Neuron (in vitro differentiated cells): ENCODE measurements at regions not wholly inside any gene's neighbourhood (a gene's known extent, or its start where the extent isn't known, plus 50 kb on each side); places are given as distances from the start of the nearest gene placed in this dataset.

Experiments used
- H2AFZ ChIP-seq: one replicate; pipeline ENCODE4 v1.6.1; 2013; ENCODE audit warnings: low read depth, mild to moderate bottlenecking, inconsistent platforms, low read length, moderate library complexity
- H3K27me3 ChIP-seq: one replicate; pipeline ENCODE4 v1.6.1; 2013; ENCODE audit warnings: low read length; ENCODE audit not compliant: insufficient read depth
- H3K36me3 ChIP-seq: one replicate; pipeline ENCODE4 v1.6.1; 2013; ENCODE audit warnings: low read length; ENCODE audit not compliant: insufficient read depth
- H3K4me1 ChIP-seq: one replicate; pipeline ENCODE4 v1.6.1; 2013; ENCODE audit warnings: low read length; ENCODE audit not compliant: insufficient read depth
- H3K4me3 ChIP-seq: 2 replicates; pipeline ENCODE4 v1.5.1; 2013; ENCODE audit warnings: mild to moderate bottlenecking, low read length, moderate library complexity
- H3K9me3 ChIP-seq: one replicate; pipeline ENCODE4 v1.6.1; 2013; ENCODE audit warnings: low read length

DNA sequence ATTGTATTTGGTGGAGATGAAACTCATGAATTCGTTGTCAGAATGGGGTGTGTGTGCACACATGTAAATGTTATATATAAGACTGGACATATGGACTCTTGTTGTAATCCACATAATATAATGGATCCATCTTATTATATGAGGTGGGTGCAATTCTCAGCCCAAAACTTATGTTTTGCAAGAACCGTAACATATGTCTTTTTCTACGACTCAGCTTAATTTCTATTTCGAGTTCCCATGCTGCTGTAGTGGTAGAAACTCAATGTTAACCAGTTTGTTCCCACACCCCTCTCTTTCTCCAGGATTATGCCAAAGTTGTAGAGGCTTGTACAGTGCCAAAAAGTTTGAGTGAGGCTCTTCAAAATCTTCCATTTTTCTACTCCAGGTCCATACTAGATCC, 112.5 kb upstream of the SPOPL start:
- Histone ChIP-seq H3K9me3 (no peaks in the 10 kb centered on the region), H3K36me3 (no peaks in the 10 kb centered on the region), H3K4me3 (no peak overlapping the region), H3K27me3 (no peaks in the 10 kb centered on the region), H3K4me1 (no peaks in the 10 kb centered on the region), H2AFZ (no peak overlapping the region)

GRCh38 chr2:138390316-138390945, 111.1 kb upstream of the SPOPL start:
- Histone ChIP-seq H3K4me1 (no peaks in the 10 kb centered on the region), H3K9me3 (no peaks in the 10 kb centered on the region), H3K4me3 (no peak overlapping the region), H2AFZ (no peak overlapping the region), H3K27me3 (no peaks in the 10 kb centered on the region), H3K36me3 (no peaks in the 10 kb centered on the region)

DNA sequence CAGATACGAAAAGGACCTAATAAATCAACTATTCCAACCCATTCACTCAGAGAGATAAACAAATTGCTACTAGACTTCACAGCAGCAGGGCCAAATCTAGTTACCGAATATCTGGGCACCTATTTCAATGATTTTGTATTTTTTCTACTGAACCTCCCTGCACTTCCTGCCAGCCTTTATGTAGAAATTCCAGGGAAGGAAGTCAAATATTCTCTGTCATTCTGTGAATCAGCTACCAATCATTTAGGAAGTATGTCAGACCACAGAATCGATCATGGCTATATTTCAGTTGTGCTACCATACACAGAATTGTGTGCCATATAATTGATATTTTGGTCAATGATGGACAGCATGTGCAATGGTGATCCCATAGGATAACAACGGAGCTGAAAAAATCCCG, 109.6 kb upstream of the SPOPL start:
- Histone ChIP-seq H3K9me3 (peaks cover 1% of the 10 kb centered on the region), H3K36me3 (no peaks in the 10 kb centered on the region), H3K27me3 (no peaks in the 10 kb centered on the region), H3K4me1 (no peaks in the 10 kb centered on the region), H3K4me3 (no peak overlapping the region), H2AFZ (no peak overlapping the region)

GRCh38 chr2:138395565-138396306, 105.8 kb upstream of the SPOPL start:
- H3K4me1 ChIP-seq: no peaks in the 10 kb centered on the region
- no peaks in the 10 kb centered on the region for H3K27me3 ChIP-seq
- H3K36me3 ChIP-seq: no peaks in the 10 kb centered on the region
- H2AFZ ChIP-seq: no peak overlapping the region
- peaks cover 4% of the 10 kb centered on the region for H3K9me3 ChIP-seq
- H3K4me3 ChIP-seq: no peak overlapping the region

DNA sequence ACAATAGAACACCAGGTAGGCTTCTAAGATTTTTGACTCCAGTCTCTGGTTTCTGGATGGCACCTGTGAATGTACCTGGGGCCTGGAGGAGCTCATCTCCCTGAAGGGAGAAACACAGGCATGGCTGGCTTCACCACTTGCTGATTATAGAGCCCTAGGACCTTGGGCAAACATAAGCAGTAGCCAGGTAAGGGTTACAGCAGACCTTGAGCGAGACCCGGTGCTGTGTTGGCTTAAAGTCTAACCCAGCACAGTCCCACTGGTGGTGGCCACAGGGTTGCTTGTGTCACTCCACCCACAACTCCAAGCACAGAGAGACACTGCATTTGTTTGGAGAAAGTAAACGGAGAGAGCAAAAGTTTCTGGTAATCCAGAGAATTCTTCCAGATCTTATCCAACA, 104.7 kb upstream of the SPOPL start:
- no peaks in the 10 kb centered on the region for H3K36me3 ChIP-seq
- H3K4me1 ChIP-seq: no peaks in the 10 kb centered on the region
- no peak overlapping the region for H3K4me3 ChIP-seq
- no peak overlapping the region for H2AFZ ChIP-seq
- H3K9me3 ChIP-seq: peaks cover 4% of the 10 kb centered on the region
- H3K27me3 ChIP-seq: no peaks in the 10 kb centered on the region

GRCh38 chr2:138403431-138403927, 98.1 kb upstream of the SPOPL start:
- no peaks in the 10 kb centered on the region for H3K4me1 ChIP-seq
- no peaks in the 10 kb centered on the region for H3K27me3 ChIP-seq
- no peak overlapping the region for H2AFZ ChIP-seq

DNA sequence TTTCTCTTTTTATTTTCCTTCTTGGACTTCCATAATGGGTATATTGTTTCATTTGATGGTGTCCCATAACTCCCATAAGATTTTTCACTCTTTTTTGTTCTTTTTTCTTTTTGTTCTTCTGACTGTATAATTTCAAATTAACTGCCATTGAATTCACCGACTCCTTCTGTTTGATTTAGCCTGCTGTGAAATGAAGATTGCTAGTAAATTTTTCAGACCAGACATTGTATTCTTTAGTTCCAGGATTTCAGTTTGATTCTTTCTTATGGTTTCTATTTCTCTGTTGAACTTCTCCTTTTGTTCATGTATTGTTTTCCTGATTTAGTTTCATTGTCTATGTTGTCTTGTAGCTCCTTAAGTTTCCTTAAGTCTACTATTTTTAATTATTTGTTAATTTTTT, 87.6 kb upstream of the SPOPL start:
- peaks cover 2% of the 10 kb centered on the region for H3K9me3 ChIP-seq
- no peaks in the 10 kb centered on the region for H3K4me1 ChIP-seq
- H2AFZ ChIP-seq: no peak overlapping the region
- no peaks in the 10 kb centered on the region for H3K27me3 ChIP-seq
- no peak overlapping the region for H3K4me3 ChIP-seq
- H3K36me3 ChIP-seq: no peaks in the 10 kb centered on the region

More at GRCh38 chr2:138403431-138403927, 98.1 kb upstream of the SPOPL start:
- no peaks in the 10 kb centered on the region for H3K36me3 ChIP-seq
- no peak overlapping the region for H3K4me3 ChIP-seq
- H3K9me3 ChIP-seq: no peaks in the 10 kb centered on the region

- H3K36me3 ChIP-seq: no peaks in the 10 kb centered on the region
- no peak overlapping the region for H2AFZ ChIP-seq
- no peaks in the 10 kb centered on the region for H3K4me1 ChIP-seq
- H3K4me3 ChIP-seq: no peak overlapping the region
- H3K9me3 ChIP-seq: peaks cover 2% of the 10 kb centered on the region
- no peaks in the 10 kb centered on the region for H3K27me3 ChIP-seq
These were observed 85.6 kb upstream of the SPOPL start for GRCh38 chr2:138415985-138416384.

DNA sequence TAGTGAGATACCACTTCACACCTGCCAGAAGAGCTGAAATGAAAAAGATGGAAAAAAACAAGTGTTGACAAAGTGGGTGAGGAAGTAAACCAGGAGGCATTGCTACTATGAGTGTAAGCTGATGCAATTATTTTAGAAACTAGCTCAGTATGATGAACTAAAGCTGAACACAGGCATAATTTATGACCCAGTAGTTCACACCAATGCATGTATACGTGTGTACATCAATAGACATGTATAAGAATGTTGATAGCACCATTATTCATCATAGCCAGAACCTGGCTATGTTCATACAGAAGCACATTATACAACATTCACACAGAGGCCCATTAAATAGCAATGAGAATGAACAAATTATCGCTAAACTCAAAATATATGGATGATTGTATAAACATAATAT, 83.1 kb upstream of the SPOPL start:
- Histone ChIP-seq H3K9me3 (peaks cover 2% of the 10 kb centered on the region), H2AFZ (no peak overlapping the region), H3K27me3 (no peaks in the 10 kb centered on the region), H3K4me1 (peaks cover 2% of the 10 kb centered on the region), H3K36me3 (no peaks in the 10 kb centered on the region), H3K4me3 (no peak overlapping the region)

DNA sequence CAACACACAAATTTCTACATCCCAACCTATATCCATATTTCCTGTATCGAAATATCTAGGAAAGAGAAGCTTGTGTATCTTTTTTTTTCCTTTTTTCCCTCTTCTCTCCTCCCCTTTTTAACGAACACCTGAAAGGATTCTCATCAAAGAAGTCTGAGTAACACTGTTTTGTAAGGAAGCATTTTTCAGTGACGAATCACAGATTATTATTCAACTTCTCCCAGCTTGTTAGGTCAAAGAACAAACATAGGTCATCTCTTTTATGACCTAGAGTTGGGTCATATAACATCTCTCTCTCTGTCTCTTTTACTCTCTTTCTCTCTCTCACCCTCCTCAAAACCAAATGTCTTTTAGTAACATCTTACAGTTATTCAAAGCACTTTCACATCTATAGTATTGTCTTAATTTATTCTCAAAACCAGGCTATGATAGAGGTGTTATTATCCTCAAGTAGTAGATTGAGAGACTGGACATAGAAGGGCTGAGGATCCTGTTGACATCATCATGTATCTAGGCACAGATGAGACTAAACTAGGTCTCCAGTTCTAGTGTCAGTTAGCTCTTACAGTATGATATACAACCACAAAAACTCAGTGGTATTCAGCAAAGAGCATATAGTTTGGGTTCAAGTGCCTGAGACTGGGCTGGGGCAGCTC, 80.1 kb upstream of the SPOPL start:
- no peaks in the 10 kb centered on the region for H3K27me3 ChIP-seq
- H3K36me3 ChIP-seq: no peaks in the 10 kb centered on the region
- H3K4me1 ChIP-seq: peaks cover 6% of the 10 kb centered on the region
- H3K4me3 ChIP-seq: no peak overlapping the region
- H3K9me3 ChIP-seq: no peaks in the 10 kb centered on the region
- no peak overlapping the region for H2AFZ ChIP-seq

DNA sequence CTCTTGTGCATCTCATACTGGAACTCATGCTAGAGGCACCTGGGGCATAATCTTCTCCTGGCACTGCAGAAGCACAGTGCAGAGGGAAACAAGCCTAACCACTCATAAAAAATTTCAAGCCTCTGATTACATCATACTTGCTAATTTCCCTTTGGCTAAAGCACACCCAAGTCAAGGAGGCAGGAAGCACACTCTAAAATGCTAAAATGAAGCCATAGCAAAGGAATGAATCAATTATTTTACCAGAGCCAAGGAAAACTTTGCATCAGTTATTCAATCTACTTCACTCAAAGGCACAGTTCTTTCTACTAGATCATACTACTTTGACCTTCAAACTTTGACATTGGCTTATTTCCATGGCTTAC, 79.6 kb upstream of the SPOPL start:
- Histone ChIP-seq H3K27me3 (no peaks in the 10 kb centered on the region), H3K4me1 (peaks cover 6% of the 10 kb centered on the region), H3K36me3 (no peaks in the 10 kb centered on the region), H3K4me3 (no peak overlapping the region), H2AFZ (no peak overlapping the region), H3K9me3 (no peaks in the 10 kb centered on the region)

GRCh38 chr2:138423198-138423597, 78.4 kb upstream of the SPOPL start:
- Histone ChIP-seq H3K4me1 (peaks cover 6% of the 10 kb centered on the region), H2AFZ (no peak overlapping the region), H3K4me3 (no peak overlapping the region), H3K36me3 (no peaks in the 10 kb centered on the region), H3K9me3 (no peaks in the 10 kb centered on the region), H3K27me3 (no peaks in the 10 kb centered on the region)

DNA sequence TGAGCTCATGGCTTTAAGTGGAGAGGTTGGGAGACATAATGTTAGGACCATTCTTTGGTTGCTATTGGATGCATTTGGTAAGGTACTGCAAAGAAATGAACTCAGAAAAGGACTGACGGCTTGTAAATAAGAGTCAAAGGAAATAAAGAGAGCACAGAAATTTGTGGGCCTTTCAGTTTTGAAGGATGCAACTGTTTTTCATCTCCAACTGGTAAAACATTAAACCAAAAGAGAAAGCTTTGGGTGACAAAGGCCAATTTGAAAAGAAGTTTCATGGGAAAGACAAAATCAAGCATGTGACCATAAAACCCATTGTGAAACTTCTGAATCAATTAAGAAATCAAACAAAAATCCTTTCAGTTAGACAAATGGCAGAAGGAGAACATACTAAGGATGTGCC, 77.8 kb upstream of the SPOPL start:
- Histone ChIP-seq H3K4me1 (peaks cover 6% of the 10 kb centered on the region), H3K4me3 (no peak overlapping the region), H2AFZ (no peak overlapping the region), H3K9me3 (no peaks in the 10 kb centered on the region), H3K27me3 (no peaks in the 10 kb centered on the region), H3K36me3 (no peaks in the 10 kb centered on the region)
